ENCODE measurements at regions not wholly inside any gene's neighbourhood (a gene's known extent, or its start where the extent isn't known, plus 50 kb on each side); places are given as distances from the start of the nearest gene placed in this dataset.
"Not testable (repeated sequence)": the region's sequence is repeated elsewhere in the genome, so short reads cannot be mapped to it uniquely, and the experiment has no call there.

DNA sequence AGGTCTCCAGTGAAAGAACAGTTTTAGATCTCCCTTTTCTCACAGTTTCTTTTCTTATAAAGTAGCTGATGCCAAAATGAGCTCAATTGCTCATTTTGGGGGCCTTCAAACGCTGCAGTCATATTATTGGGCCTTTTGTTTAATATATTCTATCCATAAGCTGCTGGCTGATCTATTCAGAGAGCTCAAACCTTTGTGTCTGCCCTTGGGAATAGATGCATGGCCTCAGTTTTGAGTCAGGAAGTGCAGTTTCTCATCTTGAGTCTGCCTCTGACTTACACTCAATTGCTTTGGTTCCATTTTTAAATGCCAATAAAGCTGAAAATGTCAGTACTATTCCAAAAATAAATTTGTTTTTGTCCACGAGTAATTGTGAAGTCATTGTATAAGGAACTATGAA is 468.9 kb downstream of the KLF12 start:
- H3K36me3 Mint-ChIP-seq (ENCODE audit: low read depth): no peaks in the 10 kb centered on the region
- H3K27ac Mint-ChIP-seq: no peak overlapping the region
- no peaks in the 10 kb centered on the region for H3K4me1 Mint-ChIP-seq (ENCODE audit: low read depth)
- peaks cover 3% of the 10 kb centered on the region for H3K27me3 Mint-ChIP-seq
- H3K9me3 Mint-ChIP-seq: no peaks in the 10 kb centered on the region
- H3K4me3 Mint-ChIP-seq: no peak overlapping the region

DNA sequence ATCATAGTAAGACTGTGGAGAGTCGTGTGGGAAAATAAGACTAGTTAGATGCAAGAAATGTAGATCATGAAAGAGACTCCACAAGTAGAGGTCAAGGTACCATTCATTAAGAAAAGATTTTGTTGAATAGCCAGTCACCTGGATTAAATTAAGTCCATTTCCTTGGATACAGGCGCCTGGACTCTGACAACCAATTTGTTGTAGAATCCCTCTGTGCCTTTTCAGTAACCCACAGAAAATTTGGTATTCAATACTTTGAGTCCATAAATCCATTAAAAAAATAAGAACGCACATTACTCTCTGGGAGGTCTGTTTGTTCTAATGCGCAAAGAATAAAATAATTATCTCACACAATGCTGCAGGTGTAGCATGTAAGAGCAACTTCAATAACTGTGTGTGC is 469.4 kb downstream of the KLF12 start:
- Mint-ChIP-seq H3K36me3 (ENCODE audit: low read depth) (no peaks in the 10 kb centered on the region), H3K4me3 (no peak overlapping the region)

DNA sequence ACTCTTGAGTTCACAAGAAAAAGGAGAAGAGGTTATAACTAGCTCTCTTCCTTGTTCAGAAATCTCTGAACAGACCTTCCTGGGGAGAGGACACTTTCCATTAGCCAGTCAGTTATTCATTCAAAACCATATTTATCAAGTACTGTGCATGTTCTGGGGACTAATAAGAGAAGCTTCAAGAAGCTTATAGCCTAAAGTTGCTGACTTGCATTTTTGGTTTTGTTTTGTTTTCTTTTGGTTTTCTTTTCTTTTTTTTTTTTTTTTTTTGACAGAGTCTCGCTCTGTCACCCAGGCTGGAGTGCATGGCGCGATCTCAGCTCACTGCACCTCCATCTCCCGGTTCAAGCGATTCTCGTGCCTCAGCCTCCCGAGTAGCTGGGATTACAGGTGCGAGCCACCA is 471.4 kb downstream of the KLF12 start:
- H3K27ac Mint-ChIP-seq: no peak overlapping the region
- no peak overlapping the region for H3K4me3 Mint-ChIP-seq
- H3K9me3 Mint-ChIP-seq: no peaks in the 10 kb centered on the region
- no peaks in the 10 kb centered on the region for H3K36me3 Mint-ChIP-seq (ENCODE audit: low read depth)
- H3K4me1 Mint-ChIP-seq (ENCODE audit: low read depth): no peaks in the 10 kb centered on the region
- H3K27me3 Mint-ChIP-seq: peaks cover 3% of the 10 kb centered on the region

More for the DNA sequence above, 469.4 kb downstream of the KLF12 start:
- Mint-ChIP-seq H3K9me3 (no peaks in the 10 kb centered on the region), H3K27me3 (peaks cover 3% of the 10 kb centered on the region), H3K27ac (no peak overlapping the region), H3K4me1 (ENCODE audit: low read depth) (no peaks in the 10 kb centered on the region)

GRCh38 chr13:73661687-73662425 is 472.3 kb downstream of the KLF12 start:
- no peak overlapping the region for H3K27ac Mint-ChIP-seq

GRCh38 chr13:73661066-73661465 is 473.1 kb downstream of the KLF12 start:
- no peak overlapping the region for H3K4me3 Mint-ChIP-seq
- peaks cover 3% of the 10 kb centered on the region for H3K27me3 Mint-ChIP-seq
- H3K27ac Mint-ChIP-seq: no peak overlapping the region
- H3K9me3 Mint-ChIP-seq: no peaks in the 10 kb centered on the region
- no peaks in the 10 kb centered on the region for H3K4me1 Mint-ChIP-seq (ENCODE audit: low read depth)
- H3K36me3 Mint-ChIP-seq (ENCODE audit: low read depth): no peaks in the 10 kb centered on the region

More at GRCh38 chr13:73661687-73662425, 472.3 kb downstream of the KLF12 start:
- Mint-ChIP-seq H3K9me3 (no peaks in the 10 kb centered on the region), H3K36me3 (ENCODE audit: low read depth) (no peaks in the 10 kb centered on the region), H3K4me1 (ENCODE audit: low read depth) (no peaks in the 10 kb centered on the region), H3K4me3 (no peak overlapping the region), H3K27me3 (peaks cover 3% of the 10 kb centered on the region)

GRCh38 chr13:73658639-73659038 is 475.6 kb downstream of the KLF12 start:
- no peaks in the 10 kb centered on the region for H3K4me1 Mint-ChIP-seq (ENCODE audit: low read depth)
- no peak overlapping the region for H3K4me3 Mint-ChIP-seq

GRCh38 chr13:73657821-73658540 is 476.2 kb downstream of the KLF12 start:
- H3K27me3 Mint-ChIP-seq: peaks cover 3% of the 10 kb centered on the region
- no peak overlapping the region for H3K4me3 Mint-ChIP-seq
- H3K4me1 Mint-ChIP-seq (ENCODE audit: low read depth): no peaks in the 10 kb centered on the region
- no peak overlapping the region for H3K27ac Mint-ChIP-seq
- H3K36me3 Mint-ChIP-seq (ENCODE audit: low read depth): no peaks in the 10 kb centered on the region
- H3K9me3 Mint-ChIP-seq: no peaks in the 10 kb centered on the region

More at GRCh38 chr13:73658639-73659038, 475.6 kb downstream of the KLF12 start:
- no peaks in the 10 kb centered on the region for H3K9me3 Mint-ChIP-seq
- H3K27ac Mint-ChIP-seq: no peak overlapping the region
- H3K36me3 Mint-ChIP-seq (ENCODE audit: low read depth): no peaks in the 10 kb centered on the region
- H3K27me3 Mint-ChIP-seq: peaks cover 3% of the 10 kb centered on the region

- Mint-ChIP-seq H3K27ac (no peak overlapping the region), H3K9me3 (no peaks in the 10 kb centered on the region), H3K27me3 (no peaks in the 10 kb centered on the region), H3K4me3 (no peak overlapping the region), H3K36me3 (ENCODE audit: low read depth) (no peaks in the 10 kb centered on the region), H3K4me1 (ENCODE audit: low read depth) (no peaks in the 10 kb centered on the region)
These were observed 477.3 kb downstream of the KLF12 start for GRCh38 chr13:73656863-73657262.

DNA sequence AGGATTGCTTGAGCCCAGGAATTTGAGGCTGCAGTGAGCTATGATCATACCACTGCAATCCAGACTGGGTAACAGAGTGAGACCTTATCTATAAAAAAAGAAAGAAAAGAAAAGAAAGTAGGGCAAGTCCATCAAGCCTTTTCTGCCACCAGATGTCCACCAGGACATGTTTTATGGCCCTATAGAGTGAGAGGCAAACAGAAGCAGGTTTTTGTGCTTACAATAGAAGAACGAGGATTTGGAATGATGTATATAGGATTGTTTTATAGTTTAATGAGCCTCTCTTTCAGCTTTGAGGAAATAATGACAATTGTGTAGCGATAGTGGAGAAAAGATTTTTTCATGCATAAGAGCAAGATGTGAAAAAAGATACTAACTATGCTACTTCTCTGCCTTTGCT is 480.5 kb downstream of the KLF12 start:
- Mint-ChIP-seq H3K27ac (no peak overlapping the region), H3K27me3 (no peaks in the 10 kb centered on the region), H3K9me3 (no peaks in the 10 kb centered on the region), H3K4me3 (no peak overlapping the region), H3K36me3 (ENCODE audit: low read depth) (no peaks in the 10 kb centered on the region), H3K4me1 (ENCODE audit: low read depth) (no peaks in the 10 kb centered on the region)

GRCh38 chr13:73647417-73647816 is 486.8 kb downstream of the KLF12 start:
- Mint-ChIP-seq H3K4me3 (no peak overlapping the region), H3K27ac (no peak overlapping the region), H3K27me3 (no peaks in the 10 kb centered on the region), H3K4me1 (ENCODE audit: low read depth) (no peaks in the 10 kb centered on the region), H3K9me3 (peaks cover 3% of the 10 kb centered on the region), H3K36me3 (ENCODE audit: low read depth) (no peaks in the 10 kb centered on the region)

DNA sequence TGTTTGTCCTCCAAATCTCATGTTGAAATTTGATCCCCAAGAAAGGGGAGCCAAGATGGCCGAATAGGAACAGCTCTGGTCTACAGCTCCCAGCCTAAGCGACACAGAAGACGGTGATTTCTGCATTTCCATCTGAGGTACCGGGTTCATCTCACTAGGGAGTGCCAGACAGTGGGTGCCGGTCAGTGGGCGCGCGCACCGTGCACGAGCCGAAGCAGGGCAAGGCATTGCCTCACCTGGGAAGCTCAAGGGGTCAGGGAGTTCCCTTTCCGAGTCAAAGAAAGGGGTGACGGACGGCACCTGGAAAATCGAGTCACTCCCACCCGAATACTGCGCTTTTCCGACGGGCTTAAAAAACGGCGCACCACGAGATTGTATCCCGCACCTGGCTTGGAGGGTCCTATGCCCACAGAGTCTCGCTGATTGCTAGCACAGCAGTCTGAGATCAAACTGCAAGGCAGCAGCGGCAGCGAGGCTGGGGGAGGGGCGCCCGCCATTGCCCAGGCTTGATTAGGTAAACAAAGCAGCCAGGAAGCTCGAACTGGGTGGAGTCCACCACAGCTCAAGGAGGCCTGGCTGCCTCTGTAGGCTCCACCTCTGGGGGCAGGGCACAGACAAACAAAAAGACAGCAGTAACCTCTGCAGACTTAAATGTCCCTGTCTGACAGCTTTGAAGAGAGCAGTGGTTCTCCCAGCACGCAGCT is 493.6 kb downstream of the KLF12 start:
- not testable (repeated sequence) for H3K4me1 Mint-ChIP-seq (ENCODE audit: low read depth); H3K36me3 Mint-ChIP-seq (ENCODE audit: low read depth); H3K27ac Mint-ChIP-seq; H3K9me3 Mint-ChIP-seq; H3K4me3 Mint-ChIP-seq; H3K27me3 Mint-ChIP-seq

DNA sequence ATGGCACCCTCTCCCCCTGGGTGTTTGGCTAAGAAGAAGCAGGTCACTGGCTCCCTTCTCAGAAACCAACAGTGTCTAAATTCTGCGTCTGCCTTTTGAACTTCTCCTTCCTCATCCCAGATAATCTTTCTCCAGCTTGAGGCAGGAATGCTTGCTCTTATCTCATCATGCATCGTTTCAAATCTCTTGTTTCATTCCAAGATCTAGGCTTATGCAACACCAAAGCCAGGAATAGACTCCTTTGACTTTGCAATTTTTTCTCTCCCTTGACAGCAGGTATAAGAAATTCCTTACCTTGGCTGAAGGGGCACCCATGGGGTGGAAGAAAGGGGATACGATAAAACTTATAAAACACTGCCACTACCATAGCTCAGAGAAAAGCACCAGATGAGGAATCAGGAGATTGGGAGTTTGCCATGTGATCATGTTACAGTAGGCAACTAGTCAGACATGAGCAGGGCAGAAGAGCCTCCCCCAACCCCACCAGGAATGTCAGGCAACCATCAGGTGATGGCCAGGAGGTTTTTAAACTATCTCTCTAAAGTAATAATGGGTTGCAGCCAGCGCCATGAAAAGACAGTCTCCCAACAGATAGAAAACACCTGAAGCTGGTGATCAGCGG is 498.9 kb downstream of the KLF12 start:
- Mint-ChIP-seq H3K4me1 (ENCODE audit: low read depth) (no peaks in the 10 kb centered on the region), H3K9me3 (peaks cover under 1% of the 10 kb centered on the region), H3K4me3 (no peak overlapping the region), H3K27me3 (no peaks in the 10 kb centered on the region), H3K27ac (no peak overlapping the region), H3K36me3 (ENCODE audit: low read depth) (no peaks in the 10 kb centered on the region)

DNA sequence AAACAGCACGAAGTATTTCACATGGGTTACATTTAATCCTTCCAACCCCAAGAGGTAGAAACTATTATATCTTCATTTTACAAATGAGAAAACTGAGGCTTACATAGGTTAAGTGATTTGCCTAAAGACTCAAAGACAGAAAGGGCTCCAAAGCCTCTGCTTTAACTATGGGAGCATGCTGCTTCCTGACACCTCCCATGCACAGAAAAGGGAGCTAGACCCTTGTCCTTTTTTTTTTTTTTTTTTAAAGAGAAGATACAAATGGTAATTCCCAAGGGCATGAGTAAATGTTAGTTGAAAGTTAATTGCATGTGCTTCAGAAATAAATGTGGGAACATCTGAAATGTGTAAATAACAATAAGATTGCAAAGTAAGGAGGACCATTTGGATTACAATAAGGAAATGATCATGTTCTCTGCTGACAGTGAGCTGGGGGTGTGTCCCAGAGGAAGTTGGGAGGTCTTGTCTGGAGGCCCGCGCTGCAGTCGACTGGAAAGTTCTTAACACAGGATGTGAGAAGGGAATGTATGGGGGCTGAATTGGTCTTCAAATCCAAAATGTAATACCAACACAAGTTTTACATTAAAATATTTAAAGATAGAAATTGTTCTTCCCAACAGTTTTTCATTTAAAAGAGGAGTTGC is 500.3 kb downstream of the KLF12 start:
- no peaks in the 10 kb centered on the region for H3K27me3 Mint-ChIP-seq
- no peak overlapping the region for H3K4me3 Mint-ChIP-seq
- no peak overlapping the region for H3K27ac Mint-ChIP-seq
- no peaks in the 10 kb centered on the region for H3K4me1 Mint-ChIP-seq (ENCODE audit: low read depth)
- no peaks in the 10 kb centered on the region for H3K9me3 Mint-ChIP-seq
- no peaks in the 10 kb centered on the region for H3K36me3 Mint-ChIP-seq (ENCODE audit: low read depth)

- Mint-ChIP-seq H3K9me3 (no peaks in the 10 kb centered on the region), H3K4me1 (ENCODE audit: low read depth) (peaks cover 3% of the 10 kb centered on the region), H3K36me3 (ENCODE audit: low read depth) (no peaks in the 10 kb centered on the region), H3K27me3 (no peaks in the 10 kb centered on the region), H3K27ac (no peak overlapping the region), H3K4me3 (no peak overlapping the region)
These were observed 502.8 kb downstream of the KLF12 start for GRCh38 chr13:73631411-73631810.

All from stimulated activated naive CD8-positive, alpha-beta T cell treated with anti-CD3 and anti-CD28 coated beads, Interleukin-15, Interleukin-2, amounts not matched to agents 100 ng/mL and 50 ng/mL, for 24 hours (primary cell).